ENCODE measurements at regions not wholly inside any gene's neighbourhood (a gene's known extent, or its start where the extent isn't known, plus 50 kb on each side); places are given as distances from the start of the nearest gene placed in this dataset.
A peak's percentile ranks its signal among the peaks of the same experiment; 100 is the strongest.
"Not testable (repeated sequence)": the region's sequence is repeated elsewhere in the genome, so short reads cannot be mapped to it uniquely, and the experiment has no call there.

DNA sequence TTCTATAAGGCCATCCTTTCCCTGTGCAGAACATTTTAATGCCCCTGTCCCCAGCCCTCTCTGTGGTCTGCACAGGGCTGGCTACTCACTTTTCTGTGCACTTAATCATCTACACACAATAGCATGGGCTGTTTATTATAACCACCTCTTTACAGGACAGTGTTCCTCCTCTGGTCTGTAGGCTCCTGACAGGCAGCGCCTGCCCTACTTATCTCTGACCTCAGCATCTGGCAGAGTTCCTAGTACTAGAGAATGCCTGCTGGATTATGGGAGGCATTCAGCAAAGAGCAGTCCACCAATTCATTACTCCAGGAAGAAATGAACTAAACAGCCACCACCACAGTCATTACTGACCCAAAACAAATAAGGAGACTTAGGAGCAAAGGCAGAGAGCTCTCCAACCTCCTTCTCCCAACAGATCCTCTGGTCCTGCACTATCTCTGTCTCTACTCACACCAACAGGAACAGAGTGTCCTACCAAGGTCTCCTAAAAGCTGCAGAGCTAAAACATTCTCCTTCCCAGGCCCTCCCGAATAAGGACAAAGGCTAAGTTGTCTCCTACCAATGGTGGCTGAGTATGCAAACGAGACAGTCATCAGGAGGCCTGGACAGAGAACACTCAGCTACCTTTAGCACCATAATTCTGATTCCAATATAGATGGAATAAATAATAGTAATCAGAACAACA is 279.2 kb downstream of the QDPR start:
- no peak for FAIRE-seq

- FAIRE-seq, result not testable (repeated sequence)
Observed at GRCh38 chr4:17231880-17232475, 279.9 kb downstream of the QDPR start.

GRCh38 chr4:17230727-17231126 is 281.2 kb downstream of the QDPR start:
- no peak for FAIRE-seq

- FAIRE-seq, result no peak
Observed at GRCh38 chr4:17220816-17221215, 291.1 kb downstream of the QDPR start.

DNA sequence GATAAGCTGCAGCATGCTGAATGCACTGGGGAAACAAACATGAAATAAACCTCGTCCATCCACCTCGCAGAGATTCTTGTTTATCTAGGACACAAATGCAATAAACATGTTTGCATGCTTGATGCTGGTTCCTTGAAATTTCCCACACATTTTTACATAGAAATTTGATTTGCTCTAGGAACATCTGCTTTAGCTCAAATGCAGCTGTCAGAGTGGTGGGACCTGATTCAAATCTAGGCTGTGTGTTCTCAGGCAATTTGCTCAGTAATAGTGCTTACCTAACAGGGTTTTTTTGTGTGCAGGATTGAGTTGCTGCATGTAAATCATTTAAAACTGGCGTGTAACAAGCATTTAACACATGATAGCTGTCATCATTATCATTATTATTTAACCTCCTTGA is 293.1 kb downstream of the QDPR start:
- no peak for FAIRE-seq

GRCh38 chr4:17206829-17207801 is 304.8 kb downstream of the QDPR start:
- no peak for FAIRE-seq

DNA sequence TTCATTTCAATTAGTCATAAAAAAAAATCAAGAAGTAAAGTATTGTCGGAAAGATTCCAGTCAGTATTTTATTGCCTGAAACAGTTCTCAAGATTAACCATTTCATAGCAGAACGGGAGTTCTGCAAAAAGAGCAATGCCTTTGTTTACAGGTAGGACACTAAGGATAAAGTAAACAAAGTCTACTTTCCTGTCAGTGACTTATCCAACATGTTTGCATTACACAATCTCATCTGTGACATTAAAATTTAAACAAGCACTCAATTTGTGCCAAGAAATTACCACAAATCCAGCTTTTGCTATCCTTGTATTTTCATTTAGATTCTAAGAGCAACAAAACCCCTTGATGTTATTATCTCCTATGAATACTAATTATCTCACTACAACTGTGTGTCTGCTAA is 306.5 kb upstream of the LDB2 start:
- FAIRE-seq, result no peak

- no peak for FAIRE-seq
Observed at GRCh38 chr4:17203797-17204196, 305.4 kb upstream of the LDB2 start.

GRCh38 chr4:17197070-17197469 is 298.6 kb upstream of the LDB2 start:
- no peak for FAIRE-seq

GRCh38 chr4:17195461-17196275 is 297.2 kb upstream of the LDB2 start:
- FAIRE-seq, result no peak

GRCh38 chr4:17194586-17194985 is 296.1 kb upstream of the LDB2 start:
- FAIRE-seq, result no peak

GRCh38 chr4:17189759-17190158 is 291.3 kb upstream of the LDB2 start:
- no peak for FAIRE-seq

DNA sequence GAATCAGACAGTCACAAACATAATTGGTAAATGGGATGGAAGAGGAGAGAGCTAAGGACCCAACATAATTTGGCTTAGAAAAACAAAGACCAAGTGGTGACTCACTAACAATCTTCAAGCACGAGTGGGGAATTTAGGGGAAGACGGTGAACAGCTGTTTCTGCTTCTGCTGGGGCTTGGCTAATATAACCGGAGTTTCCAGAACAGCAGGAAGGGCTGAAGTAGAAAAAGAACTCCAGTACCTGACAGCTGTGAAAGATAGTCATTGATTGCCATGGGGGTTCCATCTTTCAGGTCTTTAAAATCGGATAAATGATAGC is 290.9 kb upstream of the LDB2 start:
- no peak for FAIRE-seq

GRCh38 chr4:17188547-17189400 is 290.3 kb upstream of the LDB2 start:
- no peak for FAIRE-seq

DNA sequence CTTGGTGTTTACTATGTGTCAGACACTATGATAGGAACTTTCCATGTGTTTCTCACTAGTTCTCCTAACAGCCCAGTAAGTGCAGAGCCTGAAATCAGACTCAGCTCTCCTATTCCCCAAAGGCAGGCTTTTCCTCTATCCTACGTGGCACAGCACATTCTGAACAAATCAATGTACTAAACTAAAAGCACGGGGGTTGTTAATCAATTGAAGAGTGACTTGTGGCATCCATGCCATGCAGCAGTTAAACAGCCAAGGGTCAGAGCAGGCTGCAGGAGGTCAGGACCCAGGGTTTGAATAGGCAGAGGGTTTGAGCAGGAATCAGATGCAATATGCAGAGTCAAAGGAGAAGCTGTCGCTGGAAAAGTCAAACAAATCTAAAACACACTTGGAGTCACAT is 289.7 kb upstream of the LDB2 start:
- FAIRE-seq, result no peak

DNA sequence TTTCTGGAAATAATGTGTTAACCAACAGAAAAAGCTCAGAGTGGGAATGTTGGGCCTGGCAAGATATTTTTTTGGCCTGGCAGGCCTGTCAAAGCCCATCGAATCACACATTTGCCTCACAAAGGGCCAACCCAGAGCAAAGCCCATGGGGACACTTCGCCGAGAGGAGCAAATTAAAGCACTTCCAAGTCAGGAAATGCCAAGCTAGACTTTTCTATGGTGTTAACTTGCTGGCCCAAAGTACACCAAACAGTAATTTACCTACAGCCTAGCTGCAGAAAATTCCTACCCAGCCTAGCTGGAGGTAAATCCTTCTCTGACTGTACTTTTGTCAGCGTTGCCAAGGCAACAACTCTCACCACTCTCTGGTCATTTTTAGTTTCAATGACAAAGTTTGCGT is 288.6 kb upstream of the LDB2 start:
- no peak for FAIRE-seq

- FAIRE-seq, result no peak
Observed at GRCh38 chr4:17182888-17183287, 284.4 kb upstream of the LDB2 start.

GRCh38 chr4:17174751-17175150 is 276.3 kb upstream of the LDB2 start:
- no peak for FAIRE-seq

DNA sequence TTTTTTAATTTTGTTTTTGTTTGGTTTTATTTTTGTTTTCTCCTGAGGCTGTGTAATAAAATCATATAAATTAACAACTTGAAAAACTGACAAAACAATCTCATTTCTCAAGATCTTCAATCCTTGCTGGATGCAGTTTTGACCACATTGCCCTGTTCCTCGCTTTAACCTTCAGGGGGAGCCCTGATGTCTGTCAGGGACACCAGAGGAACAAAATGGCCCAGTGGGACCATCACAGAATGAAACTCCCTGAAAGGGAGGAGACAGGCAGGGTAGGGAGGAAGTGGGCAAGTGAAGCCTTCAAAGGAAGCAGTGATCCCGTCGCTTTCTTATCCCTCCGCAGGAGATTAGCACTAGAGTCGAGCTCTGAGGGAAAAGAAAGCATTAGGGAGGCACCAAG is 274.9 kb upstream of the LDB2 start:
- no peak for FAIRE-seq

DNA sequence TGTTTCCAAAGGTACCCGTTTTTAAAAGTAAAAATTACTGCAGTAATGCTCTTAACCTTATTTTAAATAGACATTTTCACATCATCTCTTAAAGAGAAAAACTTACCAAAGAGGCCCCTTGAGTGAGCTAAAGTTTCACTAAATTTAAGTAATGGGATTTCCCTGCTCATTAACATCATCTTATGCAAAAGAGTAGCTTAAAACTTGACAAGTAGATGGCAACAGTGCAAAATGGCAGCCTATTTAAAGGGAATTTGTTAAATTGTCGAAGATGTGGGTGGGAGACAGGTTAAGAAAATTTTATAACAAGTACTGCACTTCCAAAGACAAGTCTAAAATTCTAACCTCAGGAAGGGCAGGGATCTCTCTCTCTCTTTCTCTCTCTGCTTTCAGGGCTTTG is 271.7 kb upstream of the LDB2 start:
- FAIRE-seq, result no peak

DNA sequence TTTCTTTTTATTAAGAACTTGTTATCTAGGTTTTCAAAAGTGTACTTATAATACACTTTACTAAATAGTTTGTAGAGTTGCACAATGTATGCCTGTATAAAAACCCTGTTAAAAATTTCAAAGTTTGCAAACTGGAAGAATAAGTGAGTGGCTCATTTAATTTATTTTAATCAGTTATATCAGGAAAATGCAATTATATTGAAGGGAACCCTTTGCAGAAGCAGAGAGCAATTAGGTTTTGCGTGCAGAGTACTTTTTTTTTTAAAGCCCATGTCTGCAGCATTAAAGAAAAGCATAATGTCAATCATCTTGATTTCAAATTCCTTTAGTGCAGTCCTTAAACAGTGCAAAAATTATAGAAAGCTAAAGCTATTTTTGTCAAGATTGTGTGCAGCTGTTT is 271.3 kb upstream of the LDB2 start:
- FAIRE-seq, result no peak

- peak; percentile 58 for FAIRE-seq
Observed at GRCh38 chr4:17168571-17168970, 270.1 kb upstream of the LDB2 start.
